ENCODE measurements at regions not wholly inside any gene's neighbourhood (a gene's known extent, or its start where the extent isn't known, plus 50 kb on each side); places are given as distances from the start of the nearest gene placed in this dataset.

DNA sequence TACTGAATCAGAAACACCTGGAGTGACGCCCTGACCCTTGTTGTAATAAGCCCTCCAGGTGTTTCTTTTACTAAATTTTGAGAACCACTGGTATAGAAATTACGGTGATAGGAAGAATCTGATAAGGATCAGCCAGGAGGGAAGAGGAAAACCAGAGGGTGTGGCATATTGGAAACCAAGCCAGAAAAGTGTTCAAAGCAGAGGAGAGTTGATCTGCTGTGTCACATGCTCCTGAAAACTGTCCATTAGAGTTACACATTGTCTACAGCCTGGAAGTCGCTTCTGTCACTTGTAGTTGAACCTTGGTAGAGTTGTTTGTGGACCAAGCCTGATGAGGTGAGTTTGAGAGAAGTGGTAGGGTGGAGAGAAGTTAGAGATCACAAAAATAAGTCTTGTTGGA lies 497.4 kb downstream of the ENC1 start:
- Histone ChIP-seq H3K27ac (ENCODE audit: low read length) (no peak overlapping the region), H3K9ac (ENCODE audit: low read depth, low read length) (no peak overlapping the region), H3K4me3 (ENCODE audit: low read length) (no peak overlapping the region)

DNA sequence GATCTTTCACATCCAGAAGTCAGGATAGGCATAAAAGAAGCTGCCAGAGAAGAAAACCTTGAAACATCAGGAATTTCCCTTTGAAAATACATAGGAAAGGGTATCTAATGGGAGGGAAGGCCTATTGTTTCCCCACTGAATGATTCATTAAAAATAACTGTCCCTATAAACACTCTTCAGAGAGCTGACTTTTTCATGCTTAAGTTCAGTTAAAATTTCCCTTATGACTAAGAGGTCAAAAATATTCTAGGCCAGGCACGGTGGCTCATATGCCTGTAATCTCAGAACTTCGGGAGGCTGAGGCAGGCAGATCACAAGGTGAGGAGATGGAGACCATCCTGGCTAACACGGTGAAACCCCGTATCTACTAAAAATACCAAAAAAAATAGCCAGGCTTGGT lies 499.5 kb downstream of the ENC1 start:
- H3K36me3 ChIP-seq (ENCODE audit: insufficient read depth, low read depth, low read length), result no peaks in the 10 kb centered on the region
- H3K27me3 ChIP-seq (ENCODE audit: insufficient read depth, low read length), result no peaks in the 10 kb centered on the region
- H3K27ac ChIP-seq (ENCODE audit: low read length), result no peak overlapping the region
- no peaks in the 10 kb centered on the region; the same call in 1 of the 2 replicates for H3K4me1 ChIP-seq (ENCODE audit: insufficient read depth, low read length)
- no peak overlapping the region for H3K4me3 ChIP-seq (ENCODE audit: low read length)
- H3K9ac ChIP-seq (ENCODE audit: low read depth, low read length), result no peak overlapping the region
- no peaks in the 10 kb centered on the region for H3K9me3 ChIP-seq (ENCODE audit: insufficient read depth, low read depth, low read length)

More for the DNA sequence above, 497.4 kb downstream of the ENC1 start:
- H3K36me3 ChIP-seq (ENCODE audit: insufficient read depth, low read depth, low read length), result no peaks in the 10 kb centered on the region
- no peaks in the 10 kb centered on the region for H3K9me3 ChIP-seq (ENCODE audit: insufficient read depth, low read depth, low read length)
- no peaks in the 10 kb centered on the region; the same call in 1 of the 2 replicates for H3K4me1 ChIP-seq (ENCODE audit: insufficient read depth, low read length)
- no peaks in the 10 kb centered on the region for H3K27me3 ChIP-seq (ENCODE audit: insufficient read depth, low read length)

DNA sequence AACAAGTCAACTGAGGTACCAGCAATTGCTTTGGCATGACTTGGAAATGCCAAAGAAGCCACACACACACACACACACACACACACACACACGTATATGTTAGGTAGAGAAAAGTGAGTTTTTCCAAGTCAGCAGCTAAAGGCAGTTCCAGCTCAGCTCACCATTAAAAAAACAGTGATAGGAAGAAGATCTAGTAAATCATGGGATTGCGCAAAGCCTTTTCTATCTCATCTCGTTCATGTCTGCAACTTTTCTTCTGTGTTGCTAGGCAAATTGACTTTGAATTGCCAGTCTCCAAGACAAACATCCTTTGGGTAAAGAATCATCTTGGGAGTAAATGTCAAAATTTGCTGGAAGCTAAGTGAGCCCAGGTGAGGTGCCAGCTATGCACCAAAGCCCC lies 500.1 kb downstream of the ENC1 start:
- no peaks in the 10 kb centered on the region for H3K27me3 ChIP-seq (ENCODE audit: insufficient read depth, low read length)
- H3K9me3 ChIP-seq (ENCODE audit: insufficient read depth, low read depth, low read length), result no peaks in the 10 kb centered on the region
- no peaks in the 10 kb centered on the region; the same call in 1 of the 2 replicates for H3K4me1 ChIP-seq (ENCODE audit: insufficient read depth, low read length)
- no peak overlapping the region for H3K27ac ChIP-seq (ENCODE audit: low read length)
- no peak overlapping the region for H3K9ac ChIP-seq (ENCODE audit: low read depth, low read length)
- H3K4me3 ChIP-seq (ENCODE audit: low read length), result no peak overlapping the region
- no peaks in the 10 kb centered on the region for H3K36me3 ChIP-seq (ENCODE audit: insufficient read depth, low read depth, low read length)

DNA sequence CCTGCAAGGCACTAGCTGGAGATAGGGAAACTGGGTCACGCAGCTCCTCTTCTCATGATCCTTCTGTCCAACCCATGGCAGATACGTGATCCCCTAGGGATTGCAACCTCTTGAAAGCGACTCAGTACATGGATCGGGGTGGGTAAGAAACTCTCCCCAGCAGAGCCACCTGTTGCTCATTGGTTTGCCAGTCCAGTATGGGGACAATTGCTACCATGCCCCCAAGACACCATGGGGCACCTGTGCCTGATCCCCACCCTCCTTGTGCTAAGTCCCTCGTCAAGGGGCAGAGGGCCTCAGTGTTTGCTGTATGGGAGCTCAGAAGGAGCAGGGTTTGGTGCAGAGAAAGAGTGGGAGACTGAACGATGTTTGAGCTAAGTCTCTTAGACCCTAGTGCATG lies 500.9 kb downstream of the ENC1 start:
- Histone ChIP-seq H3K9me3 (ENCODE audit: insufficient read depth, low read depth, low read length) (no peaks in the 10 kb centered on the region), H3K27ac (ENCODE audit: low read length) (no peak overlapping the region), H3K27me3 (ENCODE audit: insufficient read depth, low read length) (no peaks in the 10 kb centered on the region), H3K4me1 (ENCODE audit: insufficient read depth, low read length) (no peaks in the 10 kb centered on the region; the same call in 1 of the 2 replicates), H3K4me3 (ENCODE audit: low read length) (no peak overlapping the region), H3K9ac (ENCODE audit: low read depth, low read length) (no peak overlapping the region), H3K36me3 (ENCODE audit: insufficient read depth, low read depth, low read length) (no peaks in the 10 kb centered on the region)

DNA sequence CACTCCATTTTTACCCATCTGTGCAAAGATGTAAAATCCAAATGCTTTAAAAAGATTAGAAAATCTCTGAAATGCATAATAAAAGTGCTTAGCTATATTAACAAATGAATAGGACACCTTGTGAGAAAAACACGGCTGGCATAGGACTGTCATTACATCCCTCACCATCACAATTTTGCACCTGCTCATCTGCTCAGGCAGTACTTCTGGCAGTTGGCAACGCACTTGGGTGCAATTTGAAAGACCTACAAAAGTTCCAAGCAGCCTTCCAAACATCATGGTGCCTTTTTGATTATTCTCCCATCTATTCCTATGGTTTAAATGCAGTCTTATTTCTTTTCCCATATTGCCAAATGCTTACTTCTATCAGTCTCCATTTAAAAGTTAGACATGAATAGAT lies 501.8 kb downstream of the ENC1 start:
- no peaks in the 10 kb centered on the region for H3K27me3 ChIP-seq (ENCODE audit: insufficient read depth, low read length)
- H3K9ac ChIP-seq (ENCODE audit: low read depth, low read length), result no peak overlapping the region
- no peaks in the 10 kb centered on the region for H3K9me3 ChIP-seq (ENCODE audit: insufficient read depth, low read depth, low read length)
- H3K4me3 ChIP-seq (ENCODE audit: low read length), result no peak overlapping the region
- no peaks in the 10 kb centered on the region for H3K36me3 ChIP-seq (ENCODE audit: insufficient read depth, low read depth, low read length)
- no peak overlapping the region for H3K27ac ChIP-seq (ENCODE audit: low read length)
- H3K4me1 ChIP-seq (ENCODE audit: insufficient read depth, low read length), result no peaks in the 10 kb centered on the region; the same call in 1 of the 2 replicates

DNA sequence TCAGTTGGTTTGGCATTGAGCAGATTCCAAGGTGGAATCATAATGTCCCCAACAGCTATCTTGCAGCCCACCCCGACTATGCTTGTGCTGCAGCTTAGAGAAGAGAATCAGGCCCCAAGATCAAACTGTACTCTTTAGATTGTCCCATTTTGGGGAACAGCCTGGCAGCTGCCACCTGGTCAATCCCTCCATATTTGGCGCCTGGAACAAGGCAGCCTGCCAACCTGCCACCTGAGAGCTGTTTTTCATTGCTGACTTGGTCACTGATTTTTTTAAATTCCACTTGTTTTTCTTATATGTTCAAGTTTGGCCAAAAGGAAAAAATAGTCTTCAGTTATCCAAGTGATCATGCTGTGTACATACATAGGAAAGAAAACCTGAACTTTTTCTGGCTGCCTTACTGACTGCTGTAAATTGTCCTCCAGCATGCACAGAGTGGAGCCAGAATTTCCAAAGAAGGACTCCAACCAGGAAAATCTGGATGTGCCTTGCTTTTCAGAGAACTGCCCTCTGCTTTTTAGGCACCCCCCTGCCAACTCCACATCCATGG lies 504.2 kb downstream of the ENC1 start:
- H3K27ac ChIP-seq (ENCODE audit: low read length), result no peak overlapping the region
- no peaks in the 10 kb centered on the region for H3K36me3 ChIP-seq (ENCODE audit: insufficient read depth, low read depth, low read length)
- no peaks in the 10 kb centered on the region for H3K27me3 ChIP-seq (ENCODE audit: insufficient read depth, low read length)
- no peak overlapping the region for H3K9ac ChIP-seq (ENCODE audit: low read depth, low read length)
- no peaks in the 10 kb centered on the region for H3K9me3 ChIP-seq (ENCODE audit: insufficient read depth, low read depth, low read length)
- no peaks in the 10 kb centered on the region for H3K4me1 ChIP-seq (ENCODE audit: insufficient read depth, low read length)
- H3K4me3 ChIP-seq (ENCODE audit: low read length), result no peak overlapping the region

DNA sequence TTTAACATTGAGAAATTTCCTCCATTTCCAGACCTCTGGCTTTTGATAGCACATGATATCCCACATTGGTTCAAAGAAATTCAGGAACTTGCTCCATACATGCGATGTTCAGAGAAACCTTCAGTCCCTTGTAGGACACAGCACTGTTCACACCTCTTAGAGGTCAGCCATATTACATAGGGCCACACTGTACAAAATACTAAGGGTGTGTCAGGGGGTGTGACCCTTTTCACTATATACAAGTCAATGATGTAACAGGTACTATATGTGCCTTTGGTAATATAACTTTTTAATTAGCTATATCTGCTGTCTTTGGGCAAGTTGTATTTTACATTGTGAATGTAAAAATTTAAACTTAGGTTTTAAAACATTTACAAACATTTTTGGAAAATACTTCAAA lies 505.5 kb downstream of the ENC1 start:
- Histone ChIP-seq H3K9me3 (ENCODE audit: insufficient read depth, low read depth, low read length) (no peaks in the 10 kb centered on the region), H3K4me1 (ENCODE audit: insufficient read depth, low read length) (no peaks in the 10 kb centered on the region), H3K9ac (ENCODE audit: low read depth, low read length) (no peak overlapping the region), H3K36me3 (ENCODE audit: insufficient read depth, low read depth, low read length) (no peaks in the 10 kb centered on the region), H3K27me3 (ENCODE audit: insufficient read depth, low read length) (no peaks in the 10 kb centered on the region), H3K27ac (ENCODE audit: low read length) (no peak overlapping the region), H3K4me3 (ENCODE audit: low read length) (no peak overlapping the region)

DNA sequence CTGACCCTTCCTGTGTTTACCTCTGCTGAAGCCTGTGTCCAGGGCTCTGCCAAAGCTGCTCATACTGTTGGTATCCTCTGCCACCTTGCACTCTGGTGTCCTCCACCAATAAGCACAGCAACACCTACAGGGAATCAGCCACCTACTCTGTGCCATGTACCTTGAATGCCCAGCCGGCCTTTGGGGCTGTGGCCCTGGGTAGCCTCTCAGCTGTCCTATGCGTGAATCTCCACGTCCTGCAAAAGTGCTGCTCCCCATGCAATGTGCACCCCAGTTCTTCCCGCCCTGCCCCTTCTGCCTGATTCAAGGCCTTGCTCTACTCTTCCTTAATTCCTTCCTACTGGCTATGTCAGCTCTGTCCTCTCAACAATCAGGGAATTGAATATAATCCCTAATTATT lies 506.5 kb downstream of the ARHGEF28 start:
- Histone ChIP-seq H3K4me3 (ENCODE audit: low read length) (no peak overlapping the region), H3K9me3 (ENCODE audit: insufficient read depth, low read depth, low read length) (no peaks in the 10 kb centered on the region), H3K27ac (ENCODE audit: low read length) (no peak overlapping the region), H3K4me1 (ENCODE audit: insufficient read depth, low read length) (no peaks in the 10 kb centered on the region), H3K27me3 (ENCODE audit: insufficient read depth, low read length) (no peaks in the 10 kb centered on the region), H3K36me3 (ENCODE audit: insufficient read depth, low read depth, low read length) (no peaks in the 10 kb centered on the region), H3K9ac (ENCODE audit: low read depth, low read length) (no peak overlapping the region)

DNA sequence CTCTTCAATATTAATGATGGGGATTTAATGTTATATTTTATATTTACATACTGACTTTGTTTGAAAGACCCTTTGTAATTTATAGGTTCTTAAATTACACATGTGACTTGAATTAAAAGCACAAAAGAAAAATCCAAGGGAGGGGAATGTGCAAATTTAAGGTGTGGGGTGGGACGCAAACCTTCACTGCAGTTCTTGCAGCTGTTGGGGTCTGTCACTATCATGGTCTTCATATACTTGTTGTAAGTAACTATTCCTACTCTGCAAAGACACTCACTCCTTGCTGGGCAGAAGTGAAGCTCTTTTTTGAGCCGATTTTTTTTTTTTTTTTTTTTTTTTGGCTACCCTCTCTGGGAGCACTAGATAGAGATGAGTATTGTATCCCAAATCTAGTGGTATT lies 505.3 kb downstream of the ARHGEF28 start:
- Histone ChIP-seq H3K27me3 (ENCODE audit: insufficient read depth, low read length) (no peaks in the 10 kb centered on the region), H3K36me3 (ENCODE audit: insufficient read depth, low read depth, low read length) (no peaks in the 10 kb centered on the region), H3K27ac (ENCODE audit: low read length) (no peak overlapping the region), H3K9me3 (ENCODE audit: insufficient read depth, low read depth, low read length) (no peaks in the 10 kb centered on the region), H3K9ac (ENCODE audit: low read depth, low read length) (no peak overlapping the region), H3K4me1 (ENCODE audit: insufficient read depth, low read length) (no peaks in the 10 kb centered on the region), H3K4me3 (ENCODE audit: low read length) (no peak overlapping the region)

DNA sequence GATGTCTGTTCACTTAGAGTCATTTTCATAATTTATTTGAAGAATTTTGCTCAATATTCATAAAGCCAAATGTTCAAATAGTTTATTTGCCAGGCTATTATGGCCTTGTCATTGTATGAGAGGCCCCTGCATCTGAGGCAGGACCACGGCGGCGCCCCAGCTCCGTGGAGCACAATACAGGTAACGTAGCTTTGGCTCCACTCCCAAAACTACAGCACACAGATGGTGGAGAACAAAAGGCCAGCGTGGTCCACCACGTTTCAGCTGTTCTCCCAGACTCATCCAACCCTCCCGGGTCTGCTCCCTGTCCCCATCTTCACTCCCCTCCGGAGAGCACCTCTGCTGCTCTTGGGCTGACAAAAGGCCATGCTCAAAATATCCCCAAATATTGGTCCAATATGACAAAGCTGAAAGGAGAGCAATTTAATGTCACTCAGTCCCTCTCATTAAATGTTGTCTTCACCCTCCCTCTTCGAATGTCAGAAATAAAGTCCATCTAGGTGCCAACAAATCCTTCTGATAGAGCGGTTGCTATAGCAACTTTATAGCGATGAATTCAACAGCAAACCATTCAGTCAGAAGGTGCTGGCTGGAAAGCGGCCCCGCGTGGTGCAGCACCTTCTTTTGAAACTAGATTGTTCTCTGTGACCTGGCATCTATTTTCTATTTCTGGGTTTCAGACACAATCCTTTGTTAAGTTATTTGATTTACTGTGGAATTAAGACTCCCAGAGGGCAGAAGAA lies 504.3 kb downstream of the ARHGEF28 start:
- Histone ChIP-seq H3K27ac (ENCODE audit: low read length) (no peak overlapping the region), H3K4me3 (ENCODE audit: low read length) (no peak overlapping the region), H3K9me3 (ENCODE audit: insufficient read depth, low read depth, low read length) (no peaks in the 10 kb centered on the region), H3K4me1 (ENCODE audit: insufficient read depth, low read length) (no peaks in the 10 kb centered on the region), H3K27me3 (ENCODE audit: insufficient read depth, low read length) (no peaks in the 10 kb centered on the region), H3K9ac (ENCODE audit: low read depth, low read length) (no peak overlapping the region), H3K36me3 (ENCODE audit: insufficient read depth, low read depth, low read length) (no peaks in the 10 kb centered on the region)

DNA sequence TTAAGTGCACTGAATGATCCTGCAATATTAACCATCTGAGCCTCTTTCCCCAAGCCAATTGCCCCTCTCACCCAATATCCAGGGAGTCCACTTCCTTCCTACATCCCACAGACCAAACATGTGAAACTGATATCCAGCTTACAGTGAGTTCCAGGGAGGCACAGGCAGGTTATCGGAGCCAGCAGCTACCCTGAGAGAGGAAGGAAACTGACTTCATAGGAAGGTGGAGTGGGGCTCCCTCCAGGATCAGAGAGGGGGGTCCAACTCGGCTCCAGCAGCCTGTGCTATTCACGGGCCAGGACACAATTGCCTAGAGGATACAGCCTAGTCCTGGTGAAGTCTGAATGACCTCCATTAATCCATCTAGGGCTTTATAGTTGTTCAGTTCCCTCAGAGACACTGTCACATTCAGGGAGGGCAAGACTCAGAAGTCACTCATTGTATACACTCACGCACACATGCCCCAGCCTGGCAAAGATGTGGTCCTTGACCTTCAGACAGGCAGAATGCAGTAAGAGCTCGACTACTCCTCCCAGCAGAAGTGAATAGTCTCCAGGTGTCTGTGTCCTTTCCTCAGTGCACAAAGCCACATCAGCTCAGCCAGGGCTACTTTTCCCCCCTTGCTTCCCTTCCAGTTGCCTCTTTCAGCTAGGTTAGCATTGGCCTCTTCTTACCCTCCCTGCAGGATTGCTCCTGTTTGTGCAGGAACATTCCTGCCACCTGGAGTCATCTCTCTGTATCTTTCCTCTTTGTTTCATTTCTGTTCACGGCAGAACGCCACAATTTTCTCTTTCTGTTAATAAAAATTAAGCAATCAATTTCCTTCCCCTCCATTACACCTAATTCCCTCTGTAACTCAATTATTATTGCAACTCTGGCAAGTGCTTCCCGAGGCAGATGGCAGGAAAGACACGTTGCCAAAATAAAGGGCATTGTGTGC lies 501.7 kb downstream of the ARHGEF28 start:
- no peak overlapping the region for H3K9ac ChIP-seq (ENCODE audit: low read depth, low read length)
- no peaks in the 10 kb centered on the region for H3K36me3 ChIP-seq (ENCODE audit: insufficient read depth, low read depth, low read length)
- H3K4me3 ChIP-seq (ENCODE audit: low read length), result no peak overlapping the region
- H3K9me3 ChIP-seq (ENCODE audit: insufficient read depth, low read depth, low read length), result no peaks in the 10 kb centered on the region
- no peaks in the 10 kb centered on the region for H3K4me1 ChIP-seq (ENCODE audit: insufficient read depth, low read length)
- no peak overlapping the region for H3K27ac ChIP-seq (ENCODE audit: low read length)
- no peaks in the 10 kb centered on the region for H3K27me3 ChIP-seq (ENCODE audit: insufficient read depth, low read length)
